Activated naive CD8-positive, alpha-beta T cell treated with anti-CD3 and anti-CD28 coated beads for 36 hours (primary cell): ENCODE measurements at regions not wholly inside any gene's neighbourhood (a gene's known extent, or its start where the extent isn't known, plus 50 kb on each side); places are given as distances from the start of the nearest gene placed in this dataset.
"Not testable (repeated sequence)": the region's sequence is repeated elsewhere in the genome, so short reads cannot be mapped to it uniquely, and the experiment has no call there.

Experiments
- DNase-seq: peaks from one replicate; pipeline ENCODE4 v3.0.0; 2021
- H3K27ac Mint-ChIP-seq: one replicate; pipeline ENCODE4 v1.8.0; 2022; ENCODE audit warnings: mild to moderate bottlenecking, moderate library complexity, mixed read lengths
- H3K27me3 Mint-ChIP-seq: one replicate; pipeline ENCODE4 v1.8.0; 2022; ENCODE audit warnings: mild to moderate bottlenecking, mixed read lengths
- H3K36me3 Mint-ChIP-seq: one replicate; pipeline ENCODE4 v1.8.0; 2021; ENCODE audit warnings: mild to moderate bottlenecking, mixed read lengths
- H3K4me1 Mint-ChIP-seq: one replicate; pipeline ENCODE4 v1.8.0; 2021; ENCODE audit warnings: mixed read lengths
- H3K4me3 Mint-ChIP-seq: one replicate; pipeline ENCODE4 v1.8.0; 2022; ENCODE audit warnings: mild to moderate bottlenecking, moderate library complexity, mixed read lengths
- H3K9me3 Mint-ChIP-seq: one replicate; pipeline ENCODE4 v1.8.0; 2022; ENCODE audit warnings: mixed read lengths

DNA sequence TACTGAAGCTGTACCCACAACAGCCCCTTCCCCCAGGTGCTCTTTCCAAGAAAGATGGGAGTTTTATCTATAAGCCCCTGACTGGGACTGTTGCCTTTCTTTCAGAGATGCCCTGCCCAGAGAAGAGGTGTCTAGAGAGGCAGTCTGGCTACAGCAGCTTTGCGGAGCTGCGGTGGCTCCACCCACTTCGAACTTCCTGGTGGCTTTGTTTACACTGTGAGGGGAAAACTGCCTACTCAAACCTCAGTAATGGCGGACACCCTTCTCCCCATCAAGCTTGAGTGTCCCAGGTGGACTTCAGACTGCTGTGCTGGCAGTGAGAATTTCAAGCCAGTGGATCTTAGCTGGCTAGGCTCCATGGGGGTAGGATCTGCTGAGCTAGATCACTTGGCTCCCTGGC lies 120.2 kb upstream of the MYT1L start:
- not testable (repeated sequence) for H3K4me1 Mint-ChIP-seq, DNase-seq, H3K27me3 Mint-ChIP-seq, H3K36me3 Mint-ChIP-seq, H3K9me3 Mint-ChIP-seq, H3K27ac Mint-ChIP-seq, H3K4me3 Mint-ChIP-seq

DNA sequence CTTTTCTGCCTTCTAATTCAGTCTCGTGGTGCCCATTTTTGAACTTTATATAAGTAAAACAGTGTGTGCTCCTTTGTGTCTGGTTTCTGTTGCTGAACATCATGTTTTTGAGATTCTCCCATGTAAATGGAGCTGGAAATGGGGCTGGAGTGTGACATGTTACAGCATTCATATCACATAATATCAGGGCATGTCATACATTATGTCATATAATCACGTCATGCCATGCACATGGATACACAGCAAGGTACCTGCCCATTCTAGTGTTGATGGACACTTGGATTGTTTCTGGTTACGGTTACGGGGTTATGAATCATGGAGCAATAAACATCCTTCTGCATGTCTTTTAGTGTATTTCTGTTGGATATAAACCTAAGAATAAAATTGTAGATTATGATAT lies 117.1 kb upstream of the MYT1L start:
- H3K4me1 Mint-ChIP-seq: no peaks in the 10 kb centered on the region
- no peak for DNase-seq
- H3K27ac Mint-ChIP-seq: no peak overlapping the region
- H3K27me3 Mint-ChIP-seq: peaks cover 9% of the 10 kb centered on the region
- H3K4me3 Mint-ChIP-seq: no peak overlapping the region
- no peaks in the 10 kb centered on the region for H3K9me3 Mint-ChIP-seq
- no peaks in the 10 kb centered on the region for H3K36me3 Mint-ChIP-seq

DNA sequence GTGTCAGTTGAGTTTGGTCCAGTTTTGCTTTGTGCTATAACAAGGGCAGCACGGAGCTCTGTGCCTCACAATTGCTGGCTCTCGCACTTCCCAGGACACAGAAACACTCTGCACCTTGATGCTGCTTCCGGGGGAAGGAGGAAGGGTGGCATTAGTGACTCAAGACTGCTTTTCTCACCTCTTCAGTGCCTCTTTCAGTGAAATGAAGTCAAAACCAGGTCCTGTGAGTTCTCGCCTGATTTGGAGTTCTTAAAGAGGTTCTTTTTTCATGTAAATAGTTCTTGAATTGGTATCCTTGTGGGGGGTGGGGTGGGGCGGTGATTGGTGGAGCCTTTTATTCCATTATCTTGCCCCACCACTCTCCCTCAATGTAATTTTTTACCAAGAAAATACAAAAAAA lies 91.5 kb upstream of the MYT1L start:
- no peak overlapping the region for H3K4me3 Mint-ChIP-seq
- H3K4me1 Mint-ChIP-seq: no peaks in the 10 kb centered on the region
- no peak overlapping the region for H3K27ac Mint-ChIP-seq
- no peaks in the 10 kb centered on the region for H3K36me3 Mint-ChIP-seq
- peaks cover 3% of the 10 kb centered on the region for H3K27me3 Mint-ChIP-seq
- H3K9me3 Mint-ChIP-seq: no peaks in the 10 kb centered on the region
- no peak for DNase-seq

DNA sequence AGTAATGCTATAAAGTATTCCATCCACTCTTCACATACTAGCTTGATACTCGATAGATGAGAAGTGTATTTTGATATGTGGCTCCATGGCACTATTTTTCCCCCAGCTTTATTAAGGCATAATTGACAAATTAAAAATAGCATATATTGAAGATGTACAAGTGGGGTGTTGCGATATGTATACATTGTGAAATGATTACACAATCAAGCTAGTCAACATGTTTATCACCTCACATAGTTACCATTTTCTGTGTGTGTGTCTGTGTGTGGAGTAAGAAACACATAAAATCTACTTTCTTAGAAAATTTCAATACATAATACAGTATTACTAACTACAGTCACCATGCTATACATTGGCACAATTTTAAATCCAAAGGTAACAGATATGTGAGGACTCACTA lies 82.5 kb upstream of the MYT1L start:
- DNase-seq: no peak
- H3K27me3 Mint-ChIP-seq: peaks cover 10% of the 10 kb centered on the region
- no peaks in the 10 kb centered on the region for H3K4me1 Mint-ChIP-seq
- no peak overlapping the region for H3K27ac Mint-ChIP-seq
- H3K4me3 Mint-ChIP-seq: no peak overlapping the region
- H3K9me3 Mint-ChIP-seq: no peaks in the 10 kb centered on the region
- no peaks in the 10 kb centered on the region for H3K36me3 Mint-ChIP-seq

DNA sequence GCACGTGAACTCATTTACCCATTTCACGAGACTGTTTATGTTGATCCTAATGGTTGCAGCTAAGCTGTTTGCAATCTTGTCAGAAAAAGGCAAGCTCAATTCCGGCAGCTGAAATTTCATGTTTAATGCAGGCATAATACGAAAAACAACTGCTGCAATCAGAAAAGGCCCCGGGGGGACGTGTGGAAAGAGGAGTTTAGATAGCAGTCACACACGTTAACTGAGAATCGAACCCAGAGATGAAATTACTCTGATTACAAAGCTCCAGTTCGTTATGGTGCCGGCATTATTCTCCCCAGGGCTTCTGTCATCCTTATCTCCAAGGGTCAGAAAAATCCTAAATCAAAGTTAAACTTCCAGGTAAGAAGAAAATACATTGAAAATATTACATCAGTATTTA lies 79.9 kb upstream of the MYT1L start:
- H3K27me3 Mint-ChIP-seq: no peaks in the 10 kb centered on the region
- no peak overlapping the region for H3K4me3 Mint-ChIP-seq
- no peaks in the 10 kb centered on the region for H3K4me1 Mint-ChIP-seq
- peaks cover 2% of the 10 kb centered on the region for H3K9me3 Mint-ChIP-seq
- no peak overlapping the region for H3K27ac Mint-ChIP-seq
- no peak for DNase-seq
- no peaks in the 10 kb centered on the region for H3K36me3 Mint-ChIP-seq

DNA sequence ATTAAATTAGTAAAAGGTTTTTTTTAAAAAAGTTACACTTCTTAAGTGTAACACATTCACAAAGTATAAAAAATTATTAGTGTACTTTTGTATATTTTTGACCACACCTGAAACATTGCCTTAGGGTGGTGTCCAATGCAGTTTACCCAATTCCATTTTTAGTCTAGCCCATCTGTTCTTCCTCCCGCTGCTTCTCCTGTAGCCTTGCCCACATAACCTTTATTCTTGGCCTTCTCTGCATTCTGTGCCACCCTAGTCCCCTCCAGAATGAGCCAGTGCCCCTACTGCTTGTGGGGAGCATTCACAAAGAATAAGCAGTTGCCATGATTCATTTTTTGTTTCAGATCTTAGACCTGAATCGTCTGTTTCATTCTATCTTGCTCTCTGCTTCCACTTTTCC lies 78.4 kb upstream of the MYT1L start:
- H3K27me3 Mint-ChIP-seq: no peaks in the 10 kb centered on the region
- H3K4me1 Mint-ChIP-seq: no peaks in the 10 kb centered on the region
- no peak overlapping the region for H3K27ac Mint-ChIP-seq
- peaks cover 9% of the 10 kb centered on the region for H3K9me3 Mint-ChIP-seq
- no peaks in the 10 kb centered on the region for H3K36me3 Mint-ChIP-seq
- DNase-seq: no peak
- no peak overlapping the region for H3K4me3 Mint-ChIP-seq

DNA sequence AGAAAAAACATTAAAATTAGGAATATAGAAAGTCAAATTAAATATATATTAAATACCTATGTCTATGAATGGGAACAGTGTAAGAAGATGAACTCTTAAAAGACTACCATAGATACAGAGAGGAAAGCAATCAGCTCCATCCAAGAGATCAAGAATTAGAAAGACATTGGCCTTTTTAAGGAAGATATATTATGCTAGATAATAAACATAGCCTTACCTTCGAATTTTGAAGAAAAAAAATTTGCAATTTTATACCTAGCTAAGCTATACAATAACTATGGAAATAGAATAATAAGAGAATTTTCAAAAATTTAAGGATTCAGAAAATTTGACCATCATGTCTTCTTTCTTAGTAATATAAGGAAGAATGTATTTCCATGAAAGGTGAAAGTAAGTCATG lies 74.7 kb upstream of the MYT1L start:
- Mint-ChIP-seq H3K36me3 (no peaks in the 10 kb centered on the region), H3K4me1 (no peaks in the 10 kb centered on the region), H3K27ac (no peak overlapping the region), H3K4me3 (no peak overlapping the region), H3K27me3 (peaks cover 12% of the 10 kb centered on the region), H3K9me3 (peaks cover 11% of the 10 kb centered on the region)
- no peak for DNase-seq

DNA sequence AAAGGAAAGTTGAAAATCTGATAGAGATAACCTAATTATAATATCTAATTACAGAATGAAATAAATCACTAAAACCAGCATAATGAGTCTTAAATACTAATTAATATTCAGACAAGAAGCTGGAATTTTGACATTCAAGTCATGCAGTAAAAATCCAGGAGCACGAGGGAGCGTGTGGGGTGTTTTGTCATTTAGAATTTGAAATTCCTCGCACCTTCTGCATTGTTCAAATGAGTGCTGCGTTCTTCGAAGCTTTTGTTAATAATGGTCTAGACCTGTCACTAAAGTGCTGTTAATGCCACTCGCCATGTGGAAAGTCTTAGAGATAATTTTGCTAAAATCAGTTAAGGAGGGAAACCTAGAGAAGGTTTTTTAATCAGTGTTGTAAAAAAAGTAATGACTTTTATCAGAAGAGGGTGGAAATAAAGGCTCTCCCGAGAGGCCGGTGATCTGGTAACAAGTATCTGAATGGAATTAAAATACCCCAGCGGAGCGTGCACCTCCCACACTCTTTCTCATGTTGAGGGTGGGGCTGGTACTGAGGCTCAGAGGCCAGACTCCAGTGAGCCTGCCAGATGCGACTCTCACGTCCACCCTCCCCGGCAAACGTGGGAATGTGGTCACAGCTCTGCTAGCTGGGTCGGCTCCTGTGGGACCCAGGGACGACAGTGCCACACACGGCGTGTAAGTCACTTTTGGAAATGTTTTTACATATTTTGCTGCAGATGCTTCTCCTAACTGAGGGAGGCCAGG lies 69.4 kb upstream of the MYT1L start:
- Mint-ChIP-seq H3K36me3 (no peaks in the 10 kb centered on the region), H3K4me3 (no peak overlapping the region), H3K4me1 (no peaks in the 10 kb centered on the region), H3K27me3 (peaks cover 12% of the 10 kb centered on the region), H3K27ac (no peak overlapping the region), H3K9me3 (peaks cover 7% of the 10 kb centered on the region)
- no peak for DNase-seq

DNA sequence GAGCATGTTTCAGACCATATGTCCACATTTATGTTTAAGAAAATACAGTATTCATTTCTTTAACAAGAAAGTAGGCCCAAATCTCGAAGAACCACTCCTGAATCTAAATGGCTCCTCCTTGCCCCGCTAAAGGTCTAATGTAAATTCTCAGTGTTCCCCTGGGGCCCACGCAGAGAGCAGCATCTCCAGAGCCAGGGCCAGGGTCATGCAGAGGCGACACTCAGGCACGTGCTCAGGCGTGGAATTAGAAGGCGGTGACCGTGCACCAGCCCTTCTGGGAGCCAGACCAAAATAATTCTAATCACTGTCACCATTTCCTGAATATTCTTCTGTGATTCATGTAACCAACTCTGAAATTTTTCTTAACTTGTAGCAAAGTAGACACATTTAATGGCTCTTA lies 68.3 kb upstream of the MYT1L start:
- H3K4me3 Mint-ChIP-seq: no peak overlapping the region
- no peak for DNase-seq
- peaks cover 1% of the 10 kb centered on the region for H3K9me3 Mint-ChIP-seq
- peaks cover 12% of the 10 kb centered on the region for H3K27me3 Mint-ChIP-seq
- no peaks in the 10 kb centered on the region for H3K36me3 Mint-ChIP-seq
- no peaks in the 10 kb centered on the region for H3K4me1 Mint-ChIP-seq
- no peak overlapping the region for H3K27ac Mint-ChIP-seq

DNA sequence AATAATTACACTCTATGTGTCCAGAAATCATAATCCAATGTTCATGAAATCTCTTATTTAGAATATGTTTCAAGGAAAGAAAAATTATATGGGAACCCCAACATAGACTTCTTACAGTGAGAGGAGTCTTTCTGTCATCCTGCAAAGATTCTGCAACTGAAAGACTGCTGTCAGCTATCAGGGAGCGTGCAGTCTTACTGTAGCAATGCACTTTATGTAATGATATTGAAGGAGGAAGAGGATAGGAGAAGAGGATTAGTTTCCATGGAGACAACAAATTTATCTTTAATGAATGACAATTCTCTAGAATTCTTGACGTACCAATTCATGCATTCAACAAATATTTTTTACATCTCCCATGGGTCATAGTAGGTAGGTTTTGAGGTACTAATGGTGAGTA lies 61.3 kb upstream of the MYT1L start:
- no peak for DNase-seq
- H3K4me1 Mint-ChIP-seq: no peaks in the 10 kb centered on the region
- no peak overlapping the region for H3K4me3 Mint-ChIP-seq
- H3K27ac Mint-ChIP-seq: no peak overlapping the region
- no peaks in the 10 kb centered on the region for H3K27me3 Mint-ChIP-seq
- H3K9me3 Mint-ChIP-seq: peaks cover 10% of the 10 kb centered on the region
- no peaks in the 10 kb centered on the region for H3K36me3 Mint-ChIP-seq

DNA sequence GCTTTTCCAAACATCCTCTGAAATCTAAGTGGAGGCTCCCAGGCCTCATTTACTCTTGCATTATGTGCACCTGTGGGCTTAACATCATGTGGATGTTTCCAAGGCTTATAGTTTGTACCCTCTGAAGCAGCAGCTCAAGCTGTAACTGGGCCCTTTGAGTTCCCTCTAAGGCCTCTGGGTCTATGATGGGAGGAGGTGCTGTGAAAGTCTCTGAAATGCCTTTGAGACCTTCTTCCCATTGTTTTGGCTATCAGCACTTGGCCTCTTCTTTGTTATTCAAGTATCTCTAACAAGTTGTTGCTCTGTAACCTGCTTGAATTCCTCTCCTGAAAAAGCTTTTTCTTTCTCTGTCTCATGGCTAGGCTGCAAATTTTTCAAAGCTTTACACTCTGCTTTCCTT lies 58.1 kb upstream of the MYT1L start:
- H3K36me3 Mint-ChIP-seq: no peaks in the 10 kb centered on the region
- no peak overlapping the region for H3K4me3 Mint-ChIP-seq
- no peaks in the 10 kb centered on the region for H3K27me3 Mint-ChIP-seq
- no peak overlapping the region for H3K27ac Mint-ChIP-seq
- peaks cover 10% of the 10 kb centered on the region for H3K9me3 Mint-ChIP-seq
- no peak for DNase-seq
- no peaks in the 10 kb centered on the region for H3K4me1 Mint-ChIP-seq
